NT2/D1 (cell line): ENCODE measurements at regions not wholly inside any gene's neighbourhood (a gene's known extent, or its start where the extent isn't known, plus 50 kb on each side); places are given as distances from the start of the nearest gene placed in this dataset.

Source experiments
- SUZ12 ChIP-seq: IDR thresholded peaks from 2 replicates; pipeline ENCODE4 v1.6.1; 2011; ENCODE audit not compliant: insufficient read length, insufficient read depth; ENCODE audit errors: extremely low read depth
- YY1 ChIP-seq: IDR thresholded peaks from 2 replicates; pipeline ENCODE4 v1.6.1; 2011; ENCODE audit not compliant: insufficient read length, insufficient read depth
- ZNF274 ChIP-seq: IDR thresholded peaks from 2 replicates; pipeline ENCODE4 v1.6.1; 2011; ENCODE audit warnings: mild to moderate bottlenecking, low read depth, low read length

DNA sequence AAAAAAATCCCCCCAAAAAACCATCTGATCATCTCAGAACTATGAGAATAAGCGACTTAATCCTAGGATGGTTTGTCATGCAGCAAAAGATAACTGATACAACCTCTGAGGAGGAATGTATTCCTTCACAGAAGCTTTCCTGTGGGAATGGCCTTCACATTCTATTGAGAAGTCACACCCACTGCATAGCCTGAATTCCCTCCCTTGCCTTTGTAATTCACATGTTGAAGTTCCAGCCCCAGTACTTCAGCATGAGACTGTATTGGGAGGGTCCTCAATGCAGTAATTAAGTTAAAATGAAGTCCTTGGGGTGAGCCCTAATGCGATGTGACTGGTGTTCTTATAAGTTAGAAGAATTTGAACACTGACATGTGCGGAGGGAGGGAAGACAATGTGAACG, 395.2 kb downstream of the TUSC7 start:
- no peak for TF ChIP-seq YY1
- TF ChIP-seq ZNF274 = no peak
- TF ChIP-seq SUZ12 = no peak
